ENCODE measurements at regions not wholly inside any gene's neighbourhood (a gene's known extent, or its start where the extent isn't known, plus 50 kb on each side); places are given as distances from the start of the nearest gene placed in this dataset.

DNA sequence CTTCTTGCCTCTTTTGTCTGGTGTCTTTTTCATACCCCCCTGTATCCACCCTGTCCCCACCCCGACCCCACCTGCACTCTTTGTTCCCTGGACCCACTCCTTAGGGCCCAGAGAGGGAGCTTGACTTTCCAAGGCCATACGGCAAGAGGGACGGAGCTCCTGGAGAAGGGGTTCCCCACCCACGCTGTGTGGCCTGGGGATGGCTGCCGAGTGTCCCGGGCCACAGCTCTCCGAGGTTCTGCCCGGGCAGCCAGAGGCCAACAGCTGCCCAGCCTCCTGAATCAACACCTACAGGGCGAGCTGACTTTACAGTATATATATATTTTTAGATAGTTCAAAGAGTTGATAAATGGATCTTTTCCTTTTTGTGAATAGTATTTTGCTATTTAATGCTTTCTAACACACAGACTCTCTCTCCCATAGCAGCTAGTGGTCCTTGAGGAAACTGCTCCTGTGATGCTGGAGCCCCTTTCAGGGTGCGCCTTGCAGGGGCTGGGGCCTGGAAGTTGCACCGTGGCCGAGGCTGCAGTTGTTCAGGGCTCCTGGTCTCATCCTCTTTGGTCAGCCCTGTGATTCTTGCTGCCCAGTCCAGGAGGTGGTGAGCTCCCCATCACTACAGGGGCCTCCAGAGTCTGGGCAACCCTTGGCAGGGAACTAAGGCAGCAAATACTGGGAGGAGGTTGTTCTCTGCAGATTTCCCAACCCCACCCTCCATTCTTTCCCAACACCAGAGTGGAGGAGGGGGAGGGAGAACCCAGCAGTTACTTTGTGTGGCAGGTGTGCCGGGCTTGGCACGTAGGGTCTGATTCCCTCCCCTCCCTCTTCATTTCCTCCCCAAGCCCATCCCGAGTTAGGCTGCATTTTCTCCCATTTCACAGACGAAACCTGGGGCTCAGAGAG lies 321.6 kb downstream of the PTPRU start:
- H3K36me3 ChIP-seq = no peaks in the 10 kb centered on the region
- H3K27ac ChIP-seq = no peak overlapping the region
- no peaks in the 10 kb centered on the region for H3K27me3 ChIP-seq (ENCODE audit: insufficient read depth, low read depth, severe bottlenecking)
- TF ChIP-seq, protein P1, sequence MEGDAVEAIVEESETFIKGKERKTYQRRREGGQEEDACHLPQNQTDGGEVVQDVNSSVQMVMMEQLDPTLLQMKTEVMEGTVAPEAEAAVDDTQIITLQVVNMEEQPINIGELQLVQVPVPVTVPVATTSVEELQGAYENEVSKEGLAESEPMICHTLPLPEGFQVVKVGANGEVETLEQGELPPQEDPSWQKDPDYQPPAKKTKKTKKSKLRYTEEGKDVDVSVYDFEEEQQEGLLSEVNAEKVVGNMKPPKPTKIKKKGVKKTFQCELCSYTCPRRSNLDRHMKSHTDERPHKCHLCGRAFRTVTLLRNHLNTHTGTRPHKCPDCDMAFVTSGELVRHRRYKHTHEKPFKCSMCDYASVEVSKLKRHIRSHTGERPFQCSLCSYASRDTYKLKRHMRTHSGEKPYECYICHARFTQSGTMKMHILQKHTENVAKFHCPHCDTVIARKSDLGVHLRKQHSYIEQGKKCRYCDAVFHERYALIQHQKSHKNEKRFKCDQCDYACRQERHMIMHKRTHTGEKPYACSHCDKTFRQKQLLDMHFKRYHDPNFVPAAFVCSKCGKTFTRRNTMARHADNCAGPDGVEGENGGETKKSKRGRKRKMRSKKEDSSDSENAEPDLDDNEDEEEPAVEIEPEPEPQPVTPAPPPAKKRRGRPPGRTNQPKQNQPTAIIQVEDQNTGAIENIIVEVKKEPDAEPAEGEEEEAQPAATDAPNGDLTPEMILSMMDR (IDR thresholded peaks at IDR 0.05; ENCODE audit: low read depth, low read length) = no peak
- H3K9me3 ChIP-seq (ENCODE audit: severe bottlenecking) = peaks cover 12% of the 10 kb centered on the region
- no peak overlapping the region for H3K4me3 ChIP-seq (ENCODE audit: low read depth, low read length)
- no peak for DNase-seq

DNA sequence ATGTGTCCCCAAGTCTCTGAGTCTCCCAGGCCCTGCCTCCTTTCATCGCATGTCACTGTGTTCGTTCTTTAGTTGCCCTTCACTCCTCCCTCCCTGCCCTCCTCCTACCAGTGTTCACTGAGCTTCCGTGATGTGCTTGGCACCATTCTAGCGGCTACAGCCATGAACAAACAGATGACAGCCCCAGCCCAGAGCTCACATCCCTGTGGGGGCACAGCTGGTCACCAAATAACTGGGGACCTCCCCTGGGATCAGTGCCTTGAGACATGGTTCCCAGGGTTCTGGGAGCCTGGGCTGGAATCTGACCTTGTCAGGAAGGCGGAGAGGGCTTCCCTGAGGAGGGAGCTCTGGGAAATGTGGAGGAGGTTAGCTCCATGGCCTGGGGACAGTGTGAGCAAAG lies 320.7 kb downstream of the PTPRU start:
- DNase-seq = no peak
- Histone ChIP-seq H3K4me3 (ENCODE audit: low read depth, low read length) (no peak overlapping the region), H3K27me3 (ENCODE audit: insufficient read depth, low read depth, severe bottlenecking) (no peaks in the 10 kb centered on the region), H3K36me3 (no peaks in the 10 kb centered on the region), H3K9me3 (ENCODE audit: severe bottlenecking) (peaks cover 6% of the 10 kb centered on the region), H3K27ac (no peak overlapping the region)
- TF ChIP-seq, protein P1 (IDR thresholded peaks at IDR 0.05; ENCODE audit: low read depth, low read length) = no peak

DNA sequence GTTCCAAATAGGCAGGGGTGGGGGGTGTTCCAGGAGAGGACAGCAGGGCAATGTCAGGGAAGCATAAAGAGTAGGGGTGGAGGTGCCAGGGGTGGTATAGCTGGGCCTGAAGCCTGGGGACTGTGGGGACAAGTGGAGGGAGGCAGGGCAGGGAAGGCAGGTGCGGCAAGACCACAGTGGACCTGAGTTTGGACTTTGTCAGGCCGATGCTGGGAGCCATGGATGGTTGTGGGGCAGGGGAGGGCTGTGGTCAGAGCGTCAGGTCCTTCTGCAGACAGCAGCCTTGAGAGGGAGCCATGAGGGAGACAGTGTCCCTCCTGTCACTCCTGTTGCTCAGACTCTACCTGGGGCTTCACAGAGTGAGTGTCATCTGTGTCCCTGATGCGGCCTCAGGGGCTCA lies 320.3 kb downstream of the PTPRU start:
- Histone ChIP-seq H3K27ac (no peak overlapping the region), H3K27me3 (ENCODE audit: insufficient read depth, low read depth, severe bottlenecking) (no peaks in the 10 kb centered on the region), H3K4me3 (ENCODE audit: low read depth, low read length) (no peak overlapping the region), H3K36me3 (no peaks in the 10 kb centered on the region), H3K9me3 (ENCODE audit: severe bottlenecking) (peaks cover 2% of the 10 kb centered on the region)
- TF ChIP-seq, protein P1 (IDR thresholded peaks at IDR 0.05; ENCODE audit: low read depth, low read length) = no peak
- DNase-seq = no peak

DNA sequence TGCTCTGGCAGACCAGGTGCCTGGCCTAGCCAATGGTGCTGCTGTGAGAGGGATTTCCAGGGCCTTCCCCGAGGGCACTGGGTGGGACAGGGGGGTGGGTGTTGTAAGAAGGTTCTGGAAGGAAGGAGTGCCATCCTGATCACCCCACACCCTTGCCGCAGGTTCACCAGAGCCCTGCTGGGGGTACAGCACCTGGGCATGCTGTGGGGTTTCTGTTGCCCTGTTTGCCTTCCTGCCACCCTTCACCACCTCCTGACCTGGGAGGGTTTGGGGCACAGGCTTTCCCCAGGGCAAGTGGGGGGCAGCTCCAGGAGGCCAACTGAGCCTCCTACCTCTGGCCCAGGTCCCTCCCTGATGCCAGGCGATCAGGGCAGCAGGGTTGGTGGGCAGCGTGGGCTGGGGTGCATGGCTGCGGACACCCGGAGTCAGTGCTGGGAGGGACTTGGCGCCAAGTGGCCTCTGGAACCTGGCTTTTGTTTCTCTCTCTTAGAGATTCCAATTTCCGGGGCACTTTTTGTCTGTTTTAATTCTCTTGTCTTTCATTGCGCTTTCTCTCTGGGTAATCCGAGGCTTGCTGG lies 318.8 kb downstream of the PTPRU start:
- no peaks in the 10 kb centered on the region for H3K9me3 ChIP-seq (ENCODE audit: severe bottlenecking)
- DNase-seq = no peak
- H3K4me3 ChIP-seq (ENCODE audit: low read depth, low read length) = no peak overlapping the region
- TF ChIP-seq, protein P1 (IDR thresholded peaks at IDR 0.05; ENCODE audit: low read depth, low read length) = no peak
- no peak overlapping the region for H3K27ac ChIP-seq
- H3K36me3 ChIP-seq = no peaks in the 10 kb centered on the region
- H3K27me3 ChIP-seq (ENCODE audit: insufficient read depth, low read depth, severe bottlenecking) = no peaks in the 10 kb centered on the region

DNA sequence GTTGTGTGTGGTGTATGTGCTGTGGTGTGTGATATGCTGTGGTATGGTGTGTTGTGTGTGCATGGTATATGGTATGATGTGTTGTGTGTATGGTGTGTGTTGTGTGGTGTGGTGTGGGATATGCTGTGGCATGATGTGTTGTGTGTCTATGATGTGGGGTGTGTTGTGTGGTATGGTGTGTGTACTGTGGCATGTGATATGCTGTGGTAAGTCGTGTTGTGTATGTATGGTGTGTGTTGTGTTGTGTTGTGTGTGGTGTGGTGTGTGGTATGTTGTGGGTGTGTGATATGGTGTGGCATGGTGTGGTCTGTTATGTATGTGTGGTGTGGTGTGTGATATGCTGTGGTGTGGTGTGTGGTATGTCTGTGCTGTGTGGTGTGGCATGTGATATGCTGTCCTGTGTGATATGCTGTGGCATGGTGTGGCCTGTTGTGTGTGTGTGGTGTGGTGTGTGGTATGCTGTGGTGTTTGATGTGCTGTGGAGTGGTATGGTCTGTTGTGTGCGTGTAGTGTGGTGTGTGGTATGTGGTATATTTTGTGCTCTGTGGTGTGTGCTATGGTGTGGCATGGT lies 318.0 kb downstream of the PTPRU start:
- Histone ChIP-seq H3K27ac (no peak overlapping the region), H3K36me3 (no peaks in the 10 kb centered on the region), H3K4me3 (ENCODE audit: low read depth, low read length) (no peak overlapping the region), H3K9me3 (ENCODE audit: severe bottlenecking) (no peaks in the 10 kb centered on the region), H3K27me3 (ENCODE audit: insufficient read depth, low read depth, severe bottlenecking) (no peaks in the 10 kb centered on the region)
- no peak for DNase-seq
- TF ChIP-seq, protein P1 (IDR thresholded peaks at IDR 0.05; ENCODE audit: low read depth, low read length) = no peak
